HCT116 (cell line): ENCODE measurements at regions not wholly inside any gene's neighbourhood (a gene's known extent, or its start where the extent isn't known, plus 50 kb on each side); places are given as distances from the start of the nearest gene placed in this dataset.

Source experiments
- ATAC-seq: fragments of 200-7000 bp; cut with Tn5 transposase; 2 replicates; pipeline ENCODE4 v1.9.1; 2020; ENCODE audit warnings: mild to moderate bottlenecking, moderate library complexity
- BruUV-seq: library from RNA; stranded (reverse); fragments of 400-500 nt; replicated peaks from 2 replicates; lab custom pipeline; 2021; lab: Mats Ljungman, UMichigan
- CTCF ChIA-PET: fragments of 300-600 bp; sonication (Branson Sonifier 250); formaldehyde crosslinking; loops from one replicate; lab custom pipeline; 2021; ENCODE audit warnings: antibody characterized with exemption; lab: Charles Lee
- POLR2A ChIA-PET: fragments of 300-600, 350-600 bp; sonication (Branson Sonifier 250); formaldehyde crosslinking; loops from one replicate; lab custom pipeline; 2021; ENCODE audit warnings: antibody characterized with exemption; lab: Charles Lee
- RAD21 ChIA-PET, 2 experiments: fragments of 300-600 bp; sonication (Branson Sonifier 250); formaldehyde crosslinking; loops; one replicate each; lab custom pipeline; 2023; ENCODE audit warnings: low total read pairs in 2 of 2; ENCODE audit not compliant: uncharacterized antibody in 2 of 2, unreplicated experiment in 2 of 2, low non-redundant PET in 1 of 2; lab: Charles Lee
- DNase-seq: peaks from one replicate; pipeline ENCODE4 v3.0.0-alpha.2; 2010; ENCODE audit warnings: low read depth, low spot score
- H2AFZ ChIP-seq: fragments of 200-600 bp; shearing (Covaris generic), sonication (generic); 2 replicates; pipeline ENCODE4 v1.6.1; 2017; ENCODE audit warnings: low read depth, mixed run types, mixed read lengths, antibody characterized with exemption, low read length; ENCODE audit not compliant: poor library complexity, severe bottlenecking
- H3K27ac ChIP-seq: 2 replicates; pipeline ENCODE4 v1.5.1; 2012; ENCODE audit warnings: low read depth, low read length
- H3K27me3 ChIP-seq: fragments of 200-600 bp; sonication (generic); 2 replicates; pipeline ENCODE4 v1.6.1; 2016; ENCODE audit warnings: mixed run types, low read length, mixed read lengths; ENCODE audit not compliant: insufficient read depth
- H3K36me3 ChIP-seq, 2 experiments: fragments of 200-500 bp in 1 of 2; fragments of 200-600 bp in 1 of 2; sonication (Bioruptor generic) in 1 of 2; sonication (generic) in 1 of 2; 2 replicates each; pipeline versions ENCODE4 v1.5.1 to v1.6.1; 2014 to 2016; ENCODE audit warnings: low read length in 2 of 2, inconsistent platforms in 1 of 2, mixed read lengths in 1 of 2, mixed run types in 1 of 2; ENCODE audit not compliant: insufficient read depth in 2 of 2, control insufficient read depth in 1 of 2
- H3K4me1 ChIP-seq, 2 experiments: fragments of 200-600 bp in 1 of 2; sonication (generic) in 1 of 2; 2 replicates each; pipeline versions ENCODE4 v1.5.1 to v1.6.1; 2012 to 2017; ENCODE audit warnings: low read length in 2 of 2, inconsistent platforms in 1 of 2, mild to moderate bottlenecking in 1 of 2, mixed read lengths in 1 of 2, mixed run types in 1 of 2, moderate library complexity in 1 of 2; ENCODE audit not compliant: insufficient read depth in 2 of 2, control insufficient read depth in 1 of 2
- H3K4me2 ChIP-seq: fragments of 200-600 bp; sonication (generic); 2 replicates; pipeline ENCODE4 v1.6.1; 2017; ENCODE audit warnings: mixed run types, low read length, mixed read lengths
- H3K4me3 ChIP-seq, 2 experiments: fragments of 200-600 bp in 1 of 2; sonication (generic) in 1 of 2; replicated peaks in 1 of 2; 2 replicates each; pipeline ENCODE4 v1.5.1; 2011 to 2016; ENCODE audit warnings: low read length in 2 of 2, control low read depth in 1 of 2, low read depth in 1 of 2, mild to moderate bottlenecking in 1 of 2, mixed read lengths in 1 of 2, mixed run types in 1 of 2
- H3K79me2 ChIP-seq: fragments of 200-600 bp; sonication (generic); 2 replicates; pipeline ENCODE4 v1.6.1; 2017; ENCODE audit warnings: mild to moderate bottlenecking, mixed run types, low read length, moderate library complexity, mixed read lengths; ENCODE audit not compliant: insufficient read depth
- H3K9ac ChIP-seq: fragments of 200-600 bp; sonication (generic); 2 replicates; pipeline ENCODE4 v1.6.1; 2016; ENCODE audit warnings: low read length, mixed read lengths
- H3K9me2 ChIP-seq: fragments of 200-600 bp; sonication (generic), shearing (Covaris generic); 2 replicates; pipeline ENCODE4 v1.6.1; 2017; ENCODE audit warnings: mixed run types, mild to moderate bottlenecking, moderate library complexity; ENCODE audit not compliant: insufficient read depth
- H3K9me3 ChIP-seq, 2 experiments: fragments of 200-500 bp in 1 of 2; fragments of 200-600 bp in 1 of 2; sonication (Bioruptor generic) in 1 of 2; sonication (generic) in 1 of 2; 2 replicates each; pipeline ENCODE4 v1.6.1; 2014 to 2017; ENCODE audit warnings: low read length in 2 of 2, mixed read lengths in 2 of 2, inconsistent platforms in 1 of 2, low read depth in 1 of 2, mild to moderate bottlenecking in 1 of 2, mixed run types in 1 of 2, moderate library complexity in 1 of 2; ENCODE audit not compliant: control insufficient read depth in 1 of 2, insufficient read depth in 1 of 2
- H4K20me1 ChIP-seq: fragments of 200-600 bp; sonication (generic), shearing (Covaris generic); 2 replicates; pipeline ENCODE4 v1.6.1; 2017; ENCODE audit warnings: mixed run types, mild to moderate bottlenecking, moderate library complexity; ENCODE audit not compliant: insufficient read depth
- CEBPB ChIP-seq: IDR thresholded peaks from 2 replicates; pipeline ENCODE4 v1.6.1; 2012; ENCODE audit warnings: low read depth
- CTCF ChIP-seq, 3 experiments: fragments of 200-600 bp in 1 of 3; sonication (generic) in 1 of 3; IDR thresholded peaks in 2 of 3; conservative IDR thresholded peaks in 1 of 3; 2 replicates each; pipeline ENCODE4 v1.5.1; 2012 to 2017; ENCODE audit warnings: low read depth in 2 of 3, low read length in 2 of 3, antibody characterized with exemption in 1 of 3, borderline replicate concordance in 1 of 3, control low read depth in 1 of 3, mild to moderate bottlenecking in 1 of 3, mixed read lengths in 1 of 3, mixed run types in 1 of 3, moderate library complexity in 1 of 3; ENCODE audit not compliant: insufficient read depth in 1 of 3
- EGR1 ChIP-seq: IDR thresholded peaks from 2 replicates; pipeline ENCODE4 v1.6.1; 2012; ENCODE audit warnings: low read depth
- EZH2phosphoT487 ChIP-seq: fragments of 200-600 bp; IDR thresholded peaks from 2 replicates; pipeline ENCODE4 v1.6.1; 2018; ENCODE audit warnings: antibody characterized with exemption, borderline replicate concordance
- FOSL1 ChIP-seq: IDR thresholded peaks from 2 replicates; pipeline ENCODE4 v1.6.1; 2012; ENCODE audit warnings: low read depth
- POLR2A ChIP-seq: IDR thresholded peaks from 2 replicates; pipeline ENCODE4 v1.7.0; 2011; ENCODE audit warnings: borderline replicate concordance; ENCODE audit not compliant: insufficient read depth, insufficient read length; ENCODE audit errors: extremely low read depth
- RAD21 ChIP-seq: IDR thresholded peaks from 2 replicates; pipeline ENCODE4 v1.6.1; 2012; ENCODE audit warnings: low read depth, mild to moderate bottlenecking
- REST ChIP-seq: IDR thresholded peaks from 2 replicates; pipeline ENCODE4 v1.6.1; 2012; ENCODE audit warnings: low read depth
- intact Hi-C: fragments of 100-400 bp; cut with micrococcal nuclease; formaldehyde crosslinking; loops from 2 replicates; pipeline ENCODE4 v1.10.0; 2022

GRCh38 chr6:67141005-67141404 is 1434.0 kb upstream of the EYS start:
- intact Hi-C loops, result no loop called here
- H3K4me1 ChIP-seq, result no peaks in the 10 kb centered on the region
- H3K4me3 ChIP-seq, result no peak overlapping the region
- H3K9ac ChIP-seq, result no peak overlapping the region
- TF ChIP-seq EGR1 (no peak), FOSL1 (no peak), EZH2phosphoT487 (no peak), CEBPB (no peak), RAD21 (no peak), REST (no peak), POLR2A (no peak), CTCF (IDR thresholded peaks at IDR 0.05 in 2 of 3, conservative IDR thresholded peaks at IDR 0.05 in 1 of 3; ENCODE audit: borderline replicate concordance in 1 of 3, insufficient read depth in 1 of 3, low read depth in 2 of 3, low read length in 2 of 3) (no peak)
- no peak overlapping the region for H3K4me2 ChIP-seq
- no peaks in the 10 kb centered on the region for H3K9me2 ChIP-seq
- no TSS peak for BruUV-seq
- H3K27me3 ChIP-seq, result no peaks in the 10 kb centered on the region
- H2AFZ ChIP-seq, result no peak overlapping the region
- ChIA-PET CTCF (no interaction called here), RAD21 (no interaction called here), POLR2A (no interaction called here)
- H3K9me3 ChIP-seq, result peaks cover 9 to 10% of the 10 kb centered on the region in 2 experiments; a peak in 2 of 4 replicates
- ATAC-seq (no peak), DNase-seq (no peak)
- no peaks in the 10 kb centered on the region for H3K79me2 ChIP-seq
- H3K27ac ChIP-seq, result no peak overlapping the region
- no peaks in the 10 kb centered on the region for H3K36me3 ChIP-seq
- no peaks in the 10 kb centered on the region for H4K20me1 ChIP-seq
